ENCODE measurements at regions not wholly inside any gene's neighbourhood (a gene's known extent, or its start where the extent isn't known, plus 50 kb on each side); places are given as distances from the start of the nearest gene placed in this dataset.
"Not testable (repeated sequence)": the region's sequence is repeated elsewhere in the genome, so short reads cannot be mapped to it uniquely, and the experiment has no call there.

GRCh38 chr6:23790756-23791155, 335.3 kb upstream of the NRSN1 start:
- DNase-seq (ENCODE audit: low spot score), result no peak

GRCh38 chr6:23797041-23797440, 329.0 kb upstream of the NRSN1 start:
- DNase-seq (ENCODE audit: low spot score), result no peak

- not testable (repeated sequence) for DNase-seq (ENCODE audit: low spot score)
Measured at GRCh38 chr6:23804289-23804688, 321.7 kb upstream of the NRSN1 start.

GRCh38 chr6:23821141-23821540, 304.9 kb upstream of the NRSN1 start:
- DNase-seq (ENCODE audit: low spot score), result not testable (repeated sequence)

- DNase-seq (ENCODE audit: low spot score), result no peak
Measured at GRCh38 chr6:23823421-23823820, 302.6 kb upstream of the NRSN1 start.

- DNase-seq (ENCODE audit: low spot score), result no peak
Measured at GRCh38 chr6:23826572-23826971, 299.4 kb upstream of the NRSN1 start.

- DNase-seq (ENCODE audit: low spot score), result no peak
Measured at GRCh38 chr6:23828861-23829260, 297.2 kb upstream of the NRSN1 start.

GRCh38 chr6:23841116-23841515, 284.9 kb upstream of the NRSN1 start:
- no peak for DNase-seq (ENCODE audit: low spot score)

- DNase-seq (ENCODE audit: low spot score), result no peak
Measured at GRCh38 chr6:23842760-23843159, 283.3 kb upstream of the NRSN1 start.

- no peak for DNase-seq (ENCODE audit: low spot score)
Measured at GRCh38 chr6:23851522-23851921, 274.5 kb upstream of the NRSN1 start.

- DNase-seq (ENCODE audit: low spot score), result not testable (repeated sequence)
Measured at GRCh38 chr6:23853566-23854133, 272.4 kb upstream of the NRSN1 start.

GRCh38 chr6:23854154-23854553, 271.9 kb upstream of the NRSN1 start:
- not testable (repeated sequence) for DNase-seq (ENCODE audit: low spot score)

GRCh38 chr6:23855497-23856116, 270.4 kb upstream of the NRSN1 start:
- DNase-seq (ENCODE audit: low spot score), result no peak

- DNase-seq (ENCODE audit: low spot score), result peak; percentile 2
Measured at GRCh38 chr6:23870496-23870895, 255.5 kb upstream of the NRSN1 start.

- no peak for DNase-seq (ENCODE audit: low spot score)
Measured at GRCh38 chr6:23873161-23873560, 252.9 kb upstream of the NRSN1 start.

GRCh38 chr6:23875006-23875405, 251.0 kb upstream of the NRSN1 start:
- DNase-seq (ENCODE audit: low spot score), result no peak

GRCh38 chr6:23879816-23880215, 246.2 kb upstream of the NRSN1 start:
- no peak for DNase-seq (ENCODE audit: low spot score)

GRCh38 chr6:23890543-23891227, 235.3 kb upstream of the NRSN1 start:
- DNase-seq (ENCODE audit: low spot score), result no peak

GRCh38 chr6:23905133-23905815, 220.7 kb upstream of the NRSN1 start:
- DNase-seq (ENCODE audit: low spot score), result no peak

- DNase-seq (ENCODE audit: low spot score), result no peak
Measured at GRCh38 chr6:23910420-23910819, 215.6 kb upstream of the NRSN1 start.

GRCh38 chr6:23927935-23928334, 198.1 kb upstream of the NRSN1 start:
- no peak for DNase-seq (ENCODE audit: low spot score)

GRCh38 chr6:23929201-23929600, 196.8 kb upstream of the NRSN1 start:
- no peak for DNase-seq (ENCODE audit: low spot score)

- no peak for DNase-seq (ENCODE audit: low spot score)
Measured at GRCh38 chr6:23940466-23940865, 185.5 kb upstream of the NRSN1 start.
